OCI-LY7 (cell line): ENCODE measurements at regions not wholly inside any gene's neighbourhood (a gene's known extent, or its start where the extent isn't known, plus 50 kb on each side); places are given as distances from the start of the nearest gene placed in this dataset.

Experiments used
- CTCF ChIP-seq: fragments of 200-600 bp; sonication (generic); conservative IDR thresholded peaks from 2 replicates; pipeline ENCODE4 v1.5.1; 2014; ENCODE audit warnings: mild to moderate bottlenecking, antibody characterized with exemption, low read length, moderate library complexity, mixed read lengths
- EZH2phosphoT487 ChIP-seq: fragments of 200-600 bp; sonication (generic); IDR thresholded peaks from 2 replicates; pipeline ENCODE4 v1.6.1; 2018; ENCODE audit warnings: low read depth, borderline replicate concordance, mild to moderate bottlenecking, mixed run types, antibody characterized with exemption, low read length, moderate library complexity, mixed read lengths

GRCh38 chr10:118940386-118940785, 89.1 kb upstream of the NANOS1 start:
- TF ChIP-seq CTCF (no peak), EZH2phosphoT487 (no peak)
